GM19372 (cell line): ENCODE measurements at regions not wholly inside any gene's neighbourhood (a gene's known extent, or its start where the extent isn't known, plus 50 kb on each side); places are given as distances from the start of the nearest gene placed in this dataset.
"Not testable (repeated sequence)": the region's sequence is repeated elsewhere in the genome, so short reads cannot be mapped to it uniquely, and the experiment has no call there.

Experiments used
- ATAC-seq: cut with Tn5 transposase; IDR thresholded peaks from one replicate; pipeline ENCODE4 v1.9.1; 2021; ENCODE audit warnings: mild to moderate bottlenecking, low read depth, moderate library complexity; ENCODE audit not compliant: unreplicated experiment

- no peak for ATAC-seq
Measured at GRCh38 chr5:166602271-166602670, 1689.2 kb upstream of the WWC1 start.

- no peak for ATAC-seq
Measured at GRCh38 chr5:166617507-166617906, 1673.9 kb upstream of the WWC1 start.

- ATAC-seq = no peak
Measured at GRCh38 chr5:166618526-166618925, 1672.9 kb upstream of the WWC1 start.

GRCh38 chr5:166624573-166624972 is 1666.9 kb upstream of the WWC1 start:
- no peak for ATAC-seq

GRCh38 chr5:166625210-166625865 is 1666.1 kb upstream of the WWC1 start:
- ATAC-seq = no peak

- ATAC-seq = no peak
Measured at GRCh38 chr5:166637295-166637694, 1654.2 kb upstream of the WWC1 start.

- no peak for ATAC-seq
Measured at GRCh38 chr5:166639151-166639550, 1652.3 kb upstream of the WWC1 start.

GRCh38 chr5:166640136-166640535 is 1651.3 kb upstream of the WWC1 start:
- not testable (repeated sequence) for ATAC-seq

- no peak for ATAC-seq
Measured at GRCh38 chr5:166648736-166649135, 1642.7 kb upstream of the WWC1 start.

GRCh38 chr5:166649676-166650075 is 1641.8 kb upstream of the WWC1 start:
- ATAC-seq = no peak

- no peak for ATAC-seq
Measured at GRCh38 chr5:166651234-166651633, 1640.2 kb upstream of the WWC1 start.

- ATAC-seq = no peak
Measured at GRCh38 chr5:166671811-166672210, 1619.6 kb upstream of the WWC1 start.

GRCh38 chr5:166672431-166672830 is 1619.0 kb upstream of the WWC1 start:
- no peak for ATAC-seq

- no peak for ATAC-seq
Measured at GRCh38 chr5:166677891-166678290, 1613.6 kb upstream of the WWC1 start.

GRCh38 chr5:166679331-166679730 is 1612.1 kb upstream of the WWC1 start:
- ATAC-seq = no peak

GRCh38 chr5:166695326-166695725 is 1596.1 kb upstream of the WWC1 start:
- no peak for ATAC-seq

GRCh38 chr5:166708291-166708690 is 1583.2 kb upstream of the WWC1 start:
- ATAC-seq = no peak

GRCh38 chr5:166709691-166710090 is 1581.8 kb upstream of the WWC1 start:
- no peak for ATAC-seq

- ATAC-seq = no peak
Measured at GRCh38 chr5:166710271-166710670, 1581.2 kb upstream of the WWC1 start.

GRCh38 chr5:166712447-166713185 is 1578.8 kb upstream of the WWC1 start:
- no peak for ATAC-seq

GRCh38 chr5:166713295-166713694 is 1578.2 kb upstream of the WWC1 start:
- no peak for ATAC-seq

GRCh38 chr5:166716856-166717492 is 1574.5 kb upstream of the WWC1 start:
- ATAC-seq = no peak
